HG03342 (cell line): ENCODE measurements at regions not wholly inside any gene's neighbourhood (a gene's known extent, or its start where the extent isn't known, plus 50 kb on each side); places are given as distances from the start of the nearest gene placed in this dataset.
"Not testable (repeated sequence)": the region's sequence is repeated elsewhere in the genome, so short reads cannot be mapped to it uniquely, and the experiment has no call there.

Source experiments
- ATAC-seq: cut with Tn5 transposase; IDR thresholded peaks from one replicate; pipeline ENCODE4 v1.9.1; 2021; ENCODE audit warnings: mild to moderate bottlenecking, moderate library complexity; ENCODE audit not compliant: unreplicated experiment

DNA sequence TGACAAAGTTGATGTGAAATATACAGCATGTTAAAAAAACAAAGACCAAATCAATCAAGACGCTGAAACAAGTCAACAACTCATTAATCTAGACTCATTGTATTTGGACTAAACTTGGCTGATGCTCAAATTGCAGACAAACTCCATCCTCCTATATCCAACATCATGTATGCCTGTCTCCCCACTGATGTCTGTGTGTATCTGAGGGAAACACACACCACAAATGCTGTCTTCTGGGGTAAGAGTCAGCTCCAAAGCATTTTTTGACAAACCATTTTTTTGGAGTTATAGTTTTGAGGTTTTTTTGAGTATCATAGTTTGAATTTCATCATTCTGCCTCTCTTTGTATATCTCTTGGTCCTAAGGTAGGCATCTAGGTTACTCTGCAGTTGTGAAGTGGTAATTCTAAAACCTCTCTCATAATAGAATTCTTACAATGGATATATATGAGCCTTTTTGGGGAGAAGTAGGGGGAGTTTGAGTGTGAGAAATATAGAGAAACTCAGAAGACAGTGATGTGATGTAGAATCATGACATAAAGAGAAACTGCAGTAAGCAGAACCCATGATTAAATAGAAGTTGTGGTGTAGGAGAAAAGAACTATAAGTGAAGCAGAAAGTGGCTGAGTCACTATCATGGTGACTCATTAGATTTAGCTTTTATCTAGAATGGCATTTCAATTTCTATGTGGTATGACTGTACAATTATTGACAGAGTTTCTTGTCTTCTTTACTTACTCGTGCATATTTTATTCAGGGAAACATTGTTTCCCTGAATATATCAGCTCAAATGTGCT is 1531.1 kb upstream of the LRRTM3 start:
- no peak for ATAC-seq

DNA sequence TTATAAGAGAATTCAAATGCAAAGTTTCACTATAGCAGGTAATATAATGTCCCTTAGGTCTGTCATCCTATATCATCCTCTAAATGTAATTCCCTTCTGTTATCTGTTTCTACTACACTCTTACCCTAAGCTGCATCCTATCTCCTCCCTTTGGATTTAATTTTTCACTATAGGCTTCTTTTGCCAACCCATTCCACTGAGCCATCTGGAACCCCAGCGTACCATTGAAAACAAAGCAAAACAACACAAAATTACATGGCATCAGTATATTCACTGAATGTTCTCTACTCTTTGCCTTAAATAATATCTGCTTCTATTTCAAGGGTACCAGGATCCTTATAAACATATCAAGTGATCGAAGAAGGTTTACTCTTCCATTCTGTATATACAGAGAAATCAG is 1530.2 kb upstream of the LRRTM3 start:
- ATAC-seq, result no peak

DNA sequence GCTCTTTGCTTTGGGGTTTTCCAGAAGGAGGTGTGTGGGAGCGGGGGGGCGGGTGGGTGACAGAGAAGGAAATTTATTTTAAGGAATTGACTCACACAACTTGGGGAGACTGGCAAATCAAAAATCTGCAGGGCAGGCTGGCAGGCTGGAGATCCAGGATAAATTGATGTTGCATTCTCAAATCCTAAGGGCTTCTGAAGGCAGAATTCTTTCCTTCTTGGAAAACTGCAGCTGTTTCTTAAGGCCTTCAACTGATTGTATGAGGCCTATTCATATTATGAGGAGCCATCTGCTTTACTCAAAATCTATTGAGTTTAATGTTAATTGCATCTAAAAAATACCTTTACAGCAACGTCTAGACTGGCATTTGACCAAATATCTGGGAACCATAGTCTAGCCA is 1528.8 kb upstream of the LRRTM3 start:
- no peak for ATAC-seq

DNA sequence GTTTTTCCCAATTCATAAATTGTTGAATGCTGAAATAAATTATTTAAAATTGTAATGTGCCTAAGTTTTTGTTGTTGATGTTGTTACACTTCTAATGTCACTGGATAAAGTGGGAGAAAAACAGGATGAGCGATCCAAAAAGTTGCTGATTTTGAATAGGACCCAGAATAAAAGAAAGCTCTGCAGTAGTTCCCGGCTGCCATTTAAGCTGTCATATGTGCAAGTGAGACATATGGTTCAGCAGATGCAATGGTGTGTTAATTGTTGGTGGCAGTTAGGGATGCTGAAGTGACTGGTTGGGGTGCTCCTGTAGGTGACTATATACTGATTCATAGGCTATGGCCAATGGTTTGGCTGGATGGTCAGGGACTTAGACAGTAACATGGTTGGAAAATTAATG is 1517.4 kb upstream of the LRRTM3 start:
- no peak for ATAC-seq

DNA sequence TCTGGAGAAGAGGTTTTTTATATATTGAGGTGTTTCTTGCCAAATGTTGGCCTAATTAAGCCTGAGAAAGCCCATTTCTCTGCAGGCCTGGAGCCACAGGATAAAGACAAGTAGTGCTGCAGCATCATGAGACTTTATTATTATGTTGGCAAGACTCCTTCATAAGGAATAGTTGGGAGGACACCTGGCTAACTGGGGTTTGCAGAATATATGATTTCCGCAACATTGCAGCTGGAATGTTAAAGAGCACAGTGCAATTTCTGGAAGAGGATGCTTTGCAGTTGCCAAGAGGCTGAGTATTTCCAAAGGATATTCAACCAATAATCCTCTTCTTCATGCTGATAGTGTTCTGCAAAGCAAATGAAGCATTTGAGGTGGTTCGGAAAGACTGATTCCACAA is 1512.8 kb upstream of the LRRTM3 start:
- ATAC-seq, result no peak

DNA sequence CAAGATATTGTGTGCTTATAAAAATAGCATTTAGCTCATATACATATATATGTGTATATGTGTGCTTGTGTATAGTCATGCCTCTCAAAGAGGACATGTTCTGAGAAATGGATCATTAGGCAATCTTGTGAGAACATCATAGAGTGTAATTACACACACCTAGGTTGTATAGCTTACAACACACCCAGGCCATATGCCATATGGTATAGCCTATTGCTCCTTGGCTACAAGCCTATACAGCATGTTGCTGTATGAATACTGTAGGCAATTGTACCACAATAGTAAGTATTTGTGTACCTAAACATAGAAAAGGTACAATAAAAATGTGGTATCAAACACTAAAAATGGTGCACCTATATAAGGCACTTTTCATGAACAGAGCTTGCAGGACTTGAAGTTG is 1510.5 kb upstream of the LRRTM3 start:
- ATAC-seq, result no peak

DNA sequence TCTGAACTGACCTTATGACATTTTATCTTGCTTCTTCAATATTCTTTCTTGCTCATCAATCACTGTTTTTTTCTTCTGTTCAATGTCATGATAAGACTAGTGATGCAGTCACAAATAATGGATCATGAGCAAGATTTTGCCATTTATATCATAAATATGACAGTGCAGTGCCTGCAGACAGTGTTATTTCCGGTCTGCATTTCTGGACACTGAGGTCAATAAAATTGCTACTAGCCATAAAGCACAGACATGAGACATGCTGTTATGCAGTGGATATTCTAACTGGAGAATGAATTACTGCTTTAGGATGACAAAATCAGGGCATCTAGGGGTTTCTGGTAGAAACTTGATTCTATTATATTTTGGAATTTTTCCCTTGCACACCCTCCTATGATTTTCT is 1509.7 kb upstream of the LRRTM3 start:
- ATAC-seq, result no peak

DNA sequence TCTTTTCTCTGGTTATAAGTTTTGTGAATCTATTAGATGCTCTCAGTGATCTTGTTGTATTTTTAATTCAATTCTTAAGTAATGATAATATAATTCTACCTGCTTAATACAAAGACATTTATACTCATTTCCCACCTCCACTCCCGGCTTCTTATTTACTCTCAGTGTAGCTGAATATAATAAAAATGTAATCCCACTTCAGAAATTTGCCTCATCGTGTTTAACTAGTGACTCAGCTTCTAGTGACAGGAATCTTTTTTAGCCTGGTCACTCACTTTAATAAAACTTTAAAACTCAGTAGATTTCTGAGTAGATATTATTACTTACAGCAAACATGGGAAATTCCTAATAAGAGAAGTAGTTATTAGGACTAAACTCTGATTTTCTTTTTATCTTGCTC is 1506.2 kb upstream of the LRRTM3 start:
- ATAC-seq, result no peak

DNA sequence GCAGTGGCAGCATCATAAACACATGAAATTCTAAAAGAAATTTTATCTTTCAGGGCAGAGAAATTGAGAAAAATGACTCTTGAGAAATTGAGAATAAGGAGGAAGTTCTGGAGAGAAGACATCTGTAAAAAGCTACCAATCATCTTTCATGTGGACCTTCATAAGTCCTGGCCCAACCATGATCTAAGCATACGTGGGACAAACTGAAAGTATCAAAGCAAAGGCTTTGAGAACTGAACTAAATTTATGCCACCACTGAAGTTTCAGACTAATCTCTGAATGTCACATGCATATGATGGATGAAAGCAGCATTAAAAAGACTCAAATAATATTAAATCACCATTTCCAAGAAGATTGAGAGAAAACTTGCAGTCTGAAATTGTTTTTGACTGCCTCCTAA is 1502.8 kb upstream of the LRRTM3 start:
- ATAC-seq, result no peak

DNA sequence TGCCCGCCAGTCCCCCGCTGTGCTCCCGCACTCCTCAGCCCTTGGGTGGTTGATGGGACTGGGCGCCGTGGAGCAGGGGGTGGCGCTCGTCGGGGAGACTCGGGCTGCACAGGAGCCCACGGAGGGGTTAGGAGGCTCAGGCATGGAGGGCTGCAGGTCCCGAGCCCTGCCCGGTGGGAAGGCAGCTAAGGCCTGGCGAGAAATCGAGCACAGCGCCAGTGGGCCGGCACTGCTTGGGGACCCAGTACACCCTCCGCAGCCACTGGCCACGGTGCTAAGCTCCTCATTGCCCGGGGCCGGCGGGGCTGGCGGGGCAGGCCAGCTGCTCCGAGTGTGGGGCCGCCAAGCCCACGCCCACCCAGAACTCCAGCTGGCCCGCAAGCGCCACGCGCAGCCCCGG is 1496.5 kb upstream of the LRRTM3 start:
- not testable (repeated sequence) for ATAC-seq

DNA sequence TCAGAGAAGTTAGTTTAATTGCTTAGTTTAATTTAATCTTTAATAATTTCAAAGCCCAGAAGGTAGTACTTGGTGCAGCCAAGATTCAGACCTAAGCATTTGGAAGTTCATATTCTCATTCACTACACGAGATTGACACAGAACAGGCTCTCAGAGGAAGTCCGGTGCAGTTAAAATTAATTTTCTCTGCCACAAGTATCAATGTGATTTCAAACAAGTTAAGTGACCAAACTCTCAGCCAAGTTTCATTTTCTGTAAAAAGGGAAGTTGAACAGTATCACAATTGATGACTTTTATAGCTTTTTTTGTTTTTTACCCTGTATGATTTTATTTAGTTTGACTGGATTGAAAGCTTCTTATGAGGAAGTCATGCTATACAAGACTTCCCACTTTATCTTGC is 1494.9 kb upstream of the LRRTM3 start:
- no peak for ATAC-seq

DNA sequence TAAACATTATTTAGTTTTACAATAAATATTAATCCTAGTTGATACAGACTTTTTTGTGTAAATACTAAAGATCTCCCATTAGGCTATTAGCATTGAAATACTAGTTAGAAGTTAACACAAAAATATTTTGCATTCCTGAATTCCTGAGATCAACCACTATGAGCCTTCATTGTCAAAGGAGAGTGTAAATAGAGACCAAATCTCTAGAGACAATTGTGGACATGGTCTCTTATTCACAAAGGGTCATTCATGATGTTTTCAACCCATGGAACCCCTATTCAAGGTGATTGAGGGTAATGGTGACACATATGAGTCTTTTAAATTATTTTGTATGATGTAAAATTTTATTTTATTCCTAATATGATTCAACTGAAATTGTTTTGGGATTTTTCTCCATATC is 1454.8 kb upstream of the LRRTM3 start:
- ATAC-seq, result no peak

DNA sequence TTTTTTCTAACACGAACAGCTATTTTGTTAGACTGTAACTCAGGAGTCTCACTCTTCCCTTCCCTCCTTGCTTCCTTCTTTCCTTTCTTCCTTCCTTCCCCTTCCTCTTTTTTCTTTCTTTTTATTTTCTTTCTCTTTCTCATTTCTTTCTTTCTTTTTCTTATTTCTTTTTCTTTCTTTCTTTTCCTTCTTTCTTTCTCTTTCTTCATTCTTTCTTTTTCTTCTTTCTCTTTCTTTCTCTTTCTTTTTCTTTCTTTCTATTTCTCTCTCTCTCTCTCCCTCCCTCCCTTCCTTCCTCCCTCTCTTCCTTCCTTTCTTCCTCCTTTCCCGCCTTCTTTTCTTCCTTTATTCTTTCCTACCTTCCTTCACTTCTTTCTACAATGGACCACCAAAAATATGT is 1443.0 kb upstream of the LRRTM3 start:
- ATAC-seq, result no peak

DNA sequence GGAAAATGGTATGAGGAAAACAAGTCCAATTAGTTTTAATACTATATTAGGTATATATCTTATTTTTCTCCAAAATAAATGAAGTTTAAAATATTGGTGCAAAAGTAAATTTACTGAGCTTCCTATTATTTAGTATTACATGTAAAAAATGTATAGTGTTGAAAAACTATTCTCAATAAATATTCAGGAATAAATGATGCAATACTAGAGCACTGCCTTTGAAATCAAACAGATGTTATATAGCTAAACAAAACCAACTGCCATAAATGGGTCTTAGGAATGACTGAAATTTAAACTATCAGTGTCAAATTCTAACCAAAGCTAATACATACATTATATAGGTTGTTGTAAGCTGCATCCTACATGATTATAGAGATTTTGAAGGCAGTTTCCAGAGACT is 1434.0 kb upstream of the LRRTM3 start:
- ATAC-seq, result no peak

DNA sequence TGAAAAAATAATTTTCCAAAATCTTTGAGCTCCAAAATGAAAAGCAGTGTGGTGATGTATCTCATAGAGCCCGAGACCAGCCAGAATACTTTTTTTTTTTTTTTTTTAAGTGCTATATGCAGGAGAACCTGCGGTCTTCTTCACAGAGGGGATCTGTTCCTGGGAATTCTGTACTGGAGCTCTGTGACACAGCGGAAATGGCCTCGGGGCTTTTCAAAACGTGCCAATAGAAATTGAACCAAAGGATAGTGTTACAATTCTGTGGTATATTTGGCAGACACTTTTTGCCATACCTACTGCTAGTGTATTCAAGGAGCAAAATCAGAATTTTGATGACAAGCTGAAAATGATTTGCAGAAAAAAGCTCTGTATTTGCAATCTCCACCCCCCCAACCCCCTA is 1429.3 kb upstream of the LRRTM3 start:
- ATAC-seq, result no peak

DNA sequence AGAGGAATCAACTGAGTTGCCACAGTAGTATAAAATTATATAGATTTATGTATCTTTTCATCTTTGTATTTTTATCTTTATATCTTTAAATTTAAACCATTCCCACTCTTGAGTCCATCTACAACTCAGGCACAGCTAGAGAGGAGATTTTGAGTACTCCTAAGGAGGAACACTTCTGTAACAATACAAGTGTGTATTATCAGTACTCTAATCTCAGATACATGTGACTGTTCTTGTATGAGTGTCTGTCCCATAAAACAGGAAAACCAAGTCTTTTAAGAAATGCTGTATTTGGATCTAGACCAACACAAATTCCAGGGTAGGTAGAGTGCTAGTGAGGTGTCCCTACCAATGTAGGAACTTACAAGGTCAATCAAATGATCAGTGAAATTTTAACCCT is 1428.0 kb upstream of the LRRTM3 start:
- ATAC-seq, result no peak

DNA sequence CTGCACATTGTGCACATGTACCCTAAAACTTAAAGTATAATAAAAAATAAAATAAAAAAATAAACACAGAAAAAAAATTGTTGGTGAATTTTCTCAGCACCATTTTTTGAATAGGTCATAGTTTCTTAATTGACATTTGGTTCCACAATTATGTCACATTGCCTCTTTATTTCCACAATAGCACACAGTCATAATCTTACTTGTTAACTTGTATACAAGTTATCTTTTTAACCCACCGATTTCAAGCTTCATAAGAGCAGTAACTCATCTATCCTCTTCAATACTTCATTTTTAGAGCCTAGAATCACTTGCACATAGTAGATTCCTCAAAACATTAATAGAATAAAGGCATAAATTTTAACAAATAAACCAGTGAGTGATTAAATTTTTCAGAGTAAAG is 1425.1 kb upstream of the LRRTM3 start:
- no peak for ATAC-seq

DNA sequence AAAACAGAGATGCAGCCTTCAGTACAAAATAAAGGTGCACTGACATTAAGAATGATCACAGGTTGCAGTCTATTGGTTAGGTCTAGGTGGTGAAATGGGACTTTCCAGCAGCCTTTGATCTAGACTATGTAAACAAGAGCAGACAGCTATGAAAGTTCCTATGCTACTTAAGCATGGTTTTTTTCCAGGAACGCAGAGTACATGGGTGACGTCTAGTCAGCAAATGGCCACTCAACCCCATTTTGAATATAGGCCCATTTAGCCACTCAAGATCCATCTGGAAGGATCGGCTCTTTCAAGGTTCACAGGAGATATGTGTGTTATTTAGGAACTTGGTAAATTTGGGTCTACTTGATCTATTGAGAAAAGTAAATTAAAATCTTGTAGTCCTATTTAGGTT is 1424.6 kb upstream of the LRRTM3 start:
- peak; percentile 65 for ATAC-seq

DNA sequence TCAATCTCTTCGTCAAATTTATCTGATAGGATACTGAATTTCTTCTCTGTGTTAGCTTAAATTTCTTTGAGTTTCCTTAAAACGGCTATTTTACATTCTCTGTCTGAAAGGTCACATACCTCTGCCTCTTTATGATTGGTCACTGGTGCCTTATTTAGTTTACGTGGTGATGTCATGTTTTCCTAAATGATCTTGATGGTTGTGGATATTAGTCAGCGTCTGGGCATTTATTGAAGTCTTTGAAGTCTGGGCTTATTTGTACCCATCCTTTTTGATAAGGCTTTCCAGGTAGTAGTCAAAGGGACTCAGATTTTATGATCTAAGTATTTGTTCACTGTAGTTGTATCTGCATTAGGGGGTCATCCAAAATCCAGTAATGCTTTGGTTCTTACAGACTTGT is 1407.5 kb upstream of the LRRTM3 start:
- no peak for ATAC-seq

DNA sequence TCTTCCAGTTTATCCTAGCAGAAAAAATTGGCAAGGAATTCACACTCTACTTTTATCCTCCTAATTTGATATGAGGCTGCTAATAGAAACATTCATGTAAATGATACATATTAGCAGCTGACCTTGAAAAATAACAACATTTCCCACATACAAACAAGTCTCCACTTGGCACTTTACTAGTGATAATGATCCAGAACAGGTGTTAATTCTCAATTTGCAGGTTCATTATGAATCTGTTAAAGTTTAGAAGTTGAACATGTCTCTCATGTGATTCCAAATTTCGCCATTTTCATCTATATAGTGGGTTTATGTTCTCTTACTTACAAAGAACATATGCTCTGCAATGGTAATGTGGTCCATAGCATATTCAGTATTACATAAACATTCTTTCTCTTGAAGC is 1396.8 kb upstream of the LRRTM3 start:
- no peak for ATAC-seq

DNA sequence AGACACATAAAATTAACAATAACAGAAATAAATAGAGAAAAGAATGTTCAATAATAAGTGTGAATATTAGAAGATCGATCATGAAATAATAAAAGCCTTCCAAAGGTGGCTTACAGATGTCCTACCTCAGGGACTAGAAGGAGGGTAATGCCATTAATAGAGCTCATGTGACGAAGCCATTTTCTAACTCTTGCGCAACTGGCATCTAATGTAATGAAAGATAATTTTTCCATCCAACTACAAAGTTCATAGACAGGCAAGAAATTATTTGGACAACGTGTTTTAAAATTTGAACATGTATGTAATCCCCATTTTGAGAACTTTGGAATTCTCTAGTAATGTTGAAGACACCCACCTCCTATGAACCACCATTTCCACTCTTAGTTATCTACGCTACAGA is 1394.3 kb upstream of the LRRTM3 start:
- no peak for ATAC-seq

DNA sequence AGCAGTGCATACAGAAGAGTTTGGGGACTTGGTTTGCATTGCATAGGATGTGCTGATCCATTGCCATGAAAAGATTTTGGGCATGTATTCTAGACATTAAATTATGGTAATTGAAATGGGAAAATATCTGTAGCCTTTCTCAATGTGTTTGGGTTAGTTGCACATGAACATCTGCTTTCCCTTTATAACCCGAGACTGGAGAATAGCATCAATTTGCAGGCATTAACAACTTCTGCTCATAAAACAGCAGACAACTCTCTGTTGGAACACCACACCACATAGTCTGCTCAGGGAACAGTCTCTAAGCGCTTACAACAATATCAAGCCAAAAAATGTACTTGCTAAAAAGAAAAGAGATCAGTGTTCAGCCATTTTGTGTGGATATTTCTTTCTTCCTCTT is 1391.1 kb upstream of the LRRTM3 start:
- no peak for ATAC-seq

DNA sequence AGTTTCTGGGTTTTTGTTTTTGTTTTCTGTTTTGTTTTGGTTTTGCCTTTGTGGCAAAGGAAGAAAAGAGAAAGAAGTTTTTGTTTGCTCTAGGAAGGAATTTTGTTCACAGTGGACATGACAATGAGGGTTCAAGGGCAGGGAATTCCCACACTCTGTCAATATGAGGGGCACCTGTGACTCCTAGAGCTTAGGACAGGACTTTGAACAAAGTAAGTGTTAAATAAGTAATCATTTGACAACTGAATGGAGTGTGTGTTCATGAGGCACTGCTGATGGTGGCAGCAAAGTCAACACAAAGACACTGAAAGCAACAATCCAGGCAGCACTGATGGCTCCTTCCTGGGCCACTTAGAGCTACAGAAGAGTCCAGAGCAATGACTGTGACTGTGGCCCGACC is 1381.1 kb upstream of the LRRTM3 start:
- ATAC-seq, result no peak
